Stimulated activated CD8-positive, alpha-beta memory T cell treated with anti-CD3 and anti-CD28 coated beads, Interleukin-2, amount 100 ng/mL, for 1 hour (primary cell): ENCODE measurements at regions not wholly inside any gene's neighbourhood (a gene's known extent, or its start where the extent isn't known, plus 50 kb on each side); places are given as distances from the start of the nearest gene placed in this dataset.
A peak's percentile ranks its signal among the peaks of the same experiment; 100 is the strongest.

Experiments used
- DNase-seq, 2 donors: peaks; one replicate each; pipeline ENCODE4 v3.0.0-alpha.2; 2020; ENCODE audit warnings: low read depth in 2 of 2

DNA sequence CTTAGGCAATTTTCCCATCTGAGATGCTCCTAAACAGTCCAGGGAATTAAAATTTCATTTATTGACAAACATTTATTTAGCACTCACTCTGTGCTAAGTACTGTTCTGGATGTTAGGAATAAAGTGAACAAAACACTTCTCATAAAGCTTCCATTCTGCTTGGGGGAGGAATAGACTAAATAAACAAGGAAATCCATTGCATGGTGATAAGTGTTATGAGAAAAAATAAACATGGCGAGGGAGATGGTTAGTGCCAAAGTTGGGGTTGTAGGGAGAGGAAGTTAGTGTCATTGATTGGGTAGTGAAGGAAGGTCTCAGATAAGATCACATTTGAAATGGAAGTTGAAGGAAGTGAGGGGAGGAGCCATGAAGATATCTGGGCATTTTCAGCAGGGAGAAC lies 72.2 kb upstream of the CES5A start:
- DNase-seq: no peak

DNA sequence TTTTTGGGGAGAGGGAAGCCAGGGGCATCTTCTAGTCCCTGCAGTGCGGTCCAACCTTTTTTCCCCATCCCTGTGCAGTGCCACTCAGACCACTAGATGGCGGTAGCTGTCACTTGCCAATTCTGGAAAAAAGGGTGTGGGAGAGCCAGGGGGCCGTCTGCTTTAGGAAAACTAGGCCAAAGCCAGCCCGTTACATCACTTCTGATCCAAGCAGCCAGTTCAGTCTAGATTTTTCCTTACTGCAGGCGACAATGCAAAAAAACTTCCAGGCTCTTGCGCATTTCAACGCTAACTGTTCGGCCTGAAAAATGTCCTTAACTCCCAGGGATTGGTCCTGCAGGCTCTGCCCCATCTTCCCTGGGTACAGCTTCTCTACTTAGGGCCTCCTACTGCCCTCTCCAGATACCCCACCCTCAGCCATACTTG lies 69.2 kb upstream of the CES5A start:
- DNase-seq: peak; percentile 4 to 8

DNA sequence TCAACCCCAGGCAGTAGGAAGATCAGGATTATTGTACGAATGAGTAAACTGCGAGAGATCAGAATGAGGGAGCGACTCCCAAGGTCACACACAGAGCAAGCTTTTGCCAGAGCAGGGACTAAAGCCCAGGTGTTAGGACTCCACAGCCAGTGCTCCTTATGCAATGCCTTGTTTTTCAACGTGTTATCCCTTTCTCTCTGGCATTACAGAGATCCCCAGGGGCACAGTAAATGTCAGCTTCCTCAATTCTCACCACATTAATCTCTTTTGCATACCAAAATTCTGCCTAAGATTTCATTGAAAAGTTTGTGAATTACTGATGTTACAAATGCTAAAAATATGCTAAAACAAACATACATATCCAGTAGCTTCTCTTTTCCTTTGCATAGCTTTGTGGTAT lies 68.1 kb upstream of the CES5A start:
- no peak for DNase-seq

DNA sequence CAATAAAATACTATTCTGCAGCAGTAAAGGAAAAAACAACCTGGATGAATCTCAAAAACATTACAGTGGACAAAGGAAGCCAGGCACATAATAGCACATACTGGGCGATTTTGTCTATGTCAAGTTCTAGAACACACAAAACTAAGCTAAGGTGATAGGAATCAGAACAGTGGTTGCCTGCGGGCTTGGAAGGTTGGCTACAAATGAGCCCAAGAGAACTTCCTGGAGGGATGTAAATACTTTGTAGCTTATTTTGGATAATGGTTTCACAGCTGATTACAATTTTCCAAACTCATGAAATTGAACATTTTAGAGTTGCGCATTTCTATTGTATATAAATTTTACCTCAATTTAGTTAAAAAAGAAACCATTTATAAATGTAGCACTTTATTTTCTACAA lies 67.6 kb upstream of the CES5A start:
- no peak for DNase-seq

DNA sequence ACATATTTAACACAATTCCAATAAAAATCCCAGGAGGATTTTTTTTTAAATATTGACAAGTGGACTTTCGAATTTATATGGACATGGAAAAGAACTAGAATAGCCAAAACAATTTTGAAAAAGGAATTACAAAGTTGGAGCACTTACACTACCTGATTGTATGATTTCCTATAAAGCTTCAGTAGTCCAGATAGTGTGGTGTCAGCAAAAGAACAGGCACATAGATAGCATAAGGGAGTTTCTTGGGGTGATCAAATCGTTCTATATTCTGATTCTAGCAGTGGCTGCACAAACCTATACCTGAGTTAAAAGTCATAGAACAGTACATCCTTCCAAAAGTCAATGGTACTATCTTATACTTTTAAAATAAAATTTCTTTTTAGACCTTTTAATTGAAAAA lies 66.4 kb upstream of the CES5A start:
- DNase-seq: no peak

DNA sequence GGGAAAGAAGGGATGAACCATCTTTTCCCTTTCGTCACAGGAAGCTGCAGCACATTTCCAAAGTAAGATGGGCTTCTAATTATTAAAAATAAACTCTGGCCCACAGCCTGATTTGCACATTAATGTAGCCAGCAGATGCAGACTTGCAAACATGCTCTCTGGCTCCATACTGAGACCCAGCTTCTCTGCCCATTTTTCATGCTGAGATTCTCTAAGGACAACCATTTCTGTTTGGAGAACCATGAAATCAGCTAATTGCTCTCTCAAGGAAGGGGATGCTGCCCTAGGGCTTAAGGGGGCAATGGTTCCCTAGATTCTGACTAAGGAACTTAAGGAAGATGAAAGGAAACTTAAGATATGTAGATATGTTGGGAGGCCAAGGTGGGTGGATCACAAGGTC lies 63.0 kb upstream of the CES5A start:
- DNase-seq: no peak

DNA sequence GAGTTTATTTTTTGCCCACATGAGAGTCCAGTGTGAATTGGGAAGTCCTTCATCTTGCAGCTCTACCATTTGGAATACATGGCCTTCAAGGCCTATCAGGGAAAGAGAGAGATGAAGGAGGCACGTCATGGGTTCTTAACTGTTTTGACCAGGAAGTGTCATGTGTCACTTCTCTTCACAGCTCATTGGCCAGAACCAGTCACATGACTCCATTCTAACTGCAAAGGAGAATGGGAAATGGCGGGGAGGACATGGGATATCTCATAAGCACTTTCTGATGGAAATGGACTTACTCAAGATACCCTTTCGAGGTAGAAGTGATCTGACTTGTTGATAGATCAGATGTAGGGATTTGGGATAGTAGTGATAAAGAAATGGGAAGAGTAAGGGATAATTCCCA lies 57.9 kb upstream of the CES5A start:
- no peak for DNase-seq

DNA sequence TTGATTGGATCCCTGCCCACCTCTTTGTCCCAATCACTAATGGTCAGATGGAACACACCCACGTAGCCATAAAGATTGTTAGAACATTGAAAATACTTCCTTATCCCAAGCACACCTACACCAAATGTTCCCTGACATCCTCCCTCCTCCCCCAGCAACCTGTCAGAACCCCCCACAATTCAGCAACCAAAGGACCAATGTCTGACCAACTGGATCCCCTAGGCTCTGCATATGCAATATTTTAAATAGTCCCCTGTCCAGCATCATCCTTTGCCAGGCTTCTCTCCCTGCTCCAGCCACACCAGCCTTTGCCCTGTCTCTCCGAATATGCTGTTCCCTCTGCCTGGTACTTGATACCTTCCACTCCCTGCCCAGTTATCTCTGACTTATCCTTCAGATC lies 54.9 kb upstream of the CES5A start:
- DNase-seq: no peak

DNA sequence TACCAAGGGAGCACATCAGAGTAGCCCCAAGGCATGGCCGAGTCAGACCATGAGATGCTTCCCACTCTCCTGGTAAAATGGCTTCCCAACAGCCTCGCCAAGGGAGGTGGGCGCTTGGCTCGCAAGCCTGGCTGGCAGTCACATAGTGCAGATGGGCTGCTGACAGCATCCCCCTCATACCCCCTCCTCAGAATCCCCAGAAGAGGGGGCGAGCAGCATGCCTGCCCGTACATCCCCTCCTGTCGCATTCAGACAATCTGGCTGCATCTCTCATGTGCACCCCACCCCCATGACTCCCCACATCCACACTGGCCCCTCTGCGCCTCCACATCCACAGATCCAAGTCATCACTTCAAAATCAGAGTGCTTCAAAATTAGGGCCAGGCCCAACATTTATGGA lies 54.0 kb upstream of the CES5A start:
- no peak for DNase-seq

DNA sequence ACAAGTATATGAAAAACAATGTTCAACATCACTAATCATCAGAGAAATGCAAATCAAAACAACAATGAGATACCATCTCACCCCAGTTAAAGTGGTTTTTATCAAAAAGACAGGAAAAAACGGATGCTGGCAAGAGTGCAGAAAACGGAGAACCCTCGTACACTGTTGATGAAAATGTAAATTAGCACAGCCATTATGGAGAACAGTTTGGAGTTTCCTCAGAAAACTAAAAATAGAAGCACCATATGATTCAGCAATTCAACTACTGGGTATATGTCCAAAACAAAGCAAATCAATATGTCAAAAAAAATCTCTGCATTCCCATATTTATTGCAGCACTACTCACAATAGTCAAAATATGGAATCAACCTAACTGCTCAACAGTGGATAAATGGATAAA lies 50.1 kb upstream of the CES5A start:
- no peak for DNase-seq
